ENCODE measurements at regions not wholly inside any gene's neighbourhood (a gene's known extent, or its start where the extent isn't known, plus 50 kb on each side); places are given as distances from the start of the nearest gene placed in this dataset.

- H3K4me1 ChIP-seq (ENCODE audit: insufficient read depth), result peaks cover 4% of the 10 kb centered on the region; the same call in 1 of the 2 replicates
- no peak overlapping the region for H3K4me3 ChIP-seq
- no peaks in the 10 kb centered on the region for H3K79me2 ChIP-seq (ENCODE audit: insufficient read depth)
- no peak for DNase-seq
- H3K27me3 ChIP-seq (replicated peaks; ENCODE audit: insufficient read depth), result no peaks in the 10 kb centered on the region
- H3K9me3 ChIP-seq (ENCODE audit: low read depth), result no peaks in the 10 kb centered on the region
- H3K4me2 ChIP-seq (ENCODE audit: unreplicated experiment), result no peak overlapping the region
- H3K36me3 ChIP-seq (ENCODE audit: low read depth), result no peaks in the 10 kb centered on the region
- no peaks in the 10 kb centered on the region for H3F3A ChIP-seq (ENCODE audit: insufficient read depth)
- no peaks in the 10 kb centered on the region for H4K20me1 ChIP-seq (ENCODE audit: insufficient read depth)
- H3K9me2 ChIP-seq (ENCODE audit: insufficient read depth), result no peaks in the 10 kb centered on the region
- in situ Hi-C loops (cut with MboI), result no loop called here
- no peak for TF ChIP-seq EZH2phosphoT487 (IDR thresholded peaks at IDR 0.05; ENCODE audit: insufficient read depth, low read depth)
- no peak for TF ChIP-seq EZH2 (IDR thresholded peaks at IDR 0.05; ENCODE audit: insufficient read depth, poor library complexity, severe bottlenecking)
- no peak overlapping the region for H3K9ac ChIP-seq
- 74 to 89% methylated on average over 4 of the region's 4 CpGs for WGBS, 2 experiments (ENCODE audit: low coverage in 1 of 2, low lambda C conversion rate in 2 of 2, missing lambda C conversion rate in 2 of 2)
- H2AFZ ChIP-seq, result no peak overlapping the region
- no peak overlapping the region for H3K27ac ChIP-seq
These were observed 68.0 kb downstream of the ZNF608 start for GRCh38 chr5:124678468-124678867.

DNA sequence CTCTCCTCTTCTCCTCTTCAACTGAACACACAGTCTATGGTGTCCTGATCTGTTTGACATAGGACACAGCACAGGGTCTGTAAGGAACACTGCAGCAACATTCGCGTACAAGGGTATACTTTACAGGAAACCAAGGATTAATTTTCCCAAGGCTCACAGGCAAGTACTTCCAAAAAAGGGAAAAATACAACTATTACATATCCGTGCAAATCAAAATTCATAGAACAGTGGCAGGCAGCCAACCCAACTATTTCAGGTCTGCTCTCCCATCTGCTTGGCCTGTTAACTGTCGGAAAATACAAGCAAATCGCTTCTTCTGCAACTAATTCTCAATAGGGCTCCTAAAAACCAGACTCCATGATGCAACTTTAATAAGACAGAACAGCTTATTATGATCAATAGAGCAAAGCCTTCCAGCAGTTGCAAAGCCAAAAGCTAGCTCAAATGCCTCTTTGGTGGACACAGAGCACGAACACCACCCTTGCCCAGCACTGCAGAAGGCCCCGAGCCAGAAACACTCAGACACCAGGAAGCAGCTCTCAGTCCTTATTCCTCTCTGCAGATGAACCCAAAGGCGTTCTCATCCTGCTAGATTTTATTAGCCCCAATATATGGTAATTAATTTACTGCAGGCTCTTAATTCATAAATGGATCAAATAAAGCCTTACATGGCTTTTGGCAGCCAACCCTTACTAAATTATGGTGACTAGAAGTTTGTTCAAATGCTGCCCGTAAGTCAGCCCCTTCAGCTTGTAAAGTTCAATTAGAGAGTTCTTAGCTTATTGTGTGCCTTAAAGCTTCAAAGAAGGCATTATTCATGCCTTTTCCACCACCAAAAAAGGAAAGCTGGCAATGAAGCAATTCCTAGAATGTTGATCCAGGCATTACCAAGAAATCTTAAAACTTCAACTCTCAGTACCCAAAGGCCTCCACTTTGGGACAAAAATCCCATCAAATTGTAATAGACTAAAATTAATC is 68.8 kb downstream of the ZNF608 start:
- no peak overlapping the region for H3K27ac ChIP-seq
- H2AFZ ChIP-seq, result no peak overlapping the region; the same call in 1 of the 2 replicates
- H3K4me2 ChIP-seq (ENCODE audit: unreplicated experiment), result no peak overlapping the region
- H3K79me2 ChIP-seq (ENCODE audit: insufficient read depth), result no peaks in the 10 kb centered on the region
- H3K4me1 ChIP-seq (ENCODE audit: insufficient read depth), result peaks cover 1% of the 10 kb centered on the region; the same call in 1 of the 2 replicates
- no peaks in the 10 kb centered on the region for H3F3A ChIP-seq (ENCODE audit: insufficient read depth)
- H4K20me1 ChIP-seq (ENCODE audit: insufficient read depth), result no peaks in the 10 kb centered on the region
- no peaks in the 10 kb centered on the region for H3K9me3 ChIP-seq (ENCODE audit: low read depth)
- no peaks in the 10 kb centered on the region for H3K27me3 ChIP-seq (replicated peaks; ENCODE audit: insufficient read depth)
- in situ Hi-C loops (cut with MboI), result no loop called here
- no peaks in the 10 kb centered on the region for H3K9me2 ChIP-seq (ENCODE audit: insufficient read depth)
- H3K4me3 ChIP-seq, result no peak overlapping the region
- no peak for DNase-seq
- no peaks in the 10 kb centered on the region for H3K36me3 ChIP-seq (ENCODE audit: low read depth)
- WGBS, 2 experiments (ENCODE audit: low coverage in 1 of 2, low lambda C conversion rate in 2 of 2, missing lambda C conversion rate in 2 of 2), result 58 to 62% methylated on average over 9 of the region's 9 CpGs
- no peak for TF ChIP-seq EZH2 (IDR thresholded peaks at IDR 0.05; ENCODE audit: insufficient read depth, poor library complexity, severe bottlenecking)
- no peak for TF ChIP-seq EZH2phosphoT487 (IDR thresholded peaks at IDR 0.05; ENCODE audit: insufficient read depth, low read depth)
- no peak overlapping the region for H3K9ac ChIP-seq

DNA sequence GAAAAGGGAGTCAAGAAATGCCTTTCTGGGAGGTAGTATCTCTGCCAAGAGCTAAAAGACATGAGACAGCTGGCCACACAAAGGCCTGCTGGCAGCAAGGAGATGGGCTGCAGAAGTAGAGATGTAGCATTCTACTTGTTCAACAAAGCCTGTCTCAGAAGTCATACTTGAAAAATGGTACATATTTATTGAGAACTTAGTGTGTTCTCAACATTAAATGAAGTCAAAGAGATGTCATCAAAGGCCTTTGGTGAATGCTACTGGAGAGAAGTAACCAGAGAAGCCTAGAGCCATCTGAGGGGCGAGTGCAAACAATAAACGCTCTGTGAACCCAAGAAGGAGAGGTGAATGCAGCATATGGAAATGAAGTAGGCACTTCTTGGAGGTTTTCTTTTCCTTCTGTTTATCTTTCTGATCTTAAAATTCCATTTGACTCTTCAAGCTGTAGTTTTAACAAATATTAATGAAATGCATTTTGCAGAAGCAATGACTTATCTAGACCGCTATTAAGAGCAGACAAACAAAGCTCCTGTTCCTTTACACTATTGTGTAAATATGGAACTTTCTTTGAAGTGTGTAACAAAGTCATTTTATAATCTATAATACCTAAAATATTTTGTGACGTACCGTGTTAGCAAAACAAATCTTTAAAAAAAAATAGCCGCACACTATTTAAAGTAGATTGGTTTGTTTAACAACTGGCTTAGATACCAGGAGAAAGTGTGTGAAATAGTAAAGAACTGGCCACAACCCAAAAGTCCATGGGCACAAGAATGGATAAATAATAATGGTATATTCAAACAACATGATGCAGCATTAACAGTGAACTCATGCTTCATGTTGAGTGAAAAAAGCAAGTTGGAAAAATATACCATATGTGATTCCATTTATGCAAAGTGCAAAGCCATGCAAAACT is 70.2 kb downstream of the ZNF608 start:
- H2AFZ ChIP-seq, result no peak overlapping the region
- no peak for TF ChIP-seq EZH2 (IDR thresholded peaks at IDR 0.05; ENCODE audit: insufficient read depth, poor library complexity, severe bottlenecking)
- H3K79me2 ChIP-seq (ENCODE audit: insufficient read depth), result no peaks in the 10 kb centered on the region
- no peaks in the 10 kb centered on the region for H3K36me3 ChIP-seq (ENCODE audit: low read depth)
- in situ Hi-C loops (cut with MboI), result no loop called here
- H3K9ac ChIP-seq, result no peak overlapping the region
- H3K4me3 ChIP-seq, result no peak overlapping the region
- H3F3A ChIP-seq (ENCODE audit: insufficient read depth), result no peaks in the 10 kb centered on the region
- no peaks in the 10 kb centered on the region for H3K9me2 ChIP-seq (ENCODE audit: insufficient read depth)
- whole genome bisulfite sequencing, 2 experiments (ENCODE audit: low coverage in 1 of 2, low lambda C conversion rate in 2 of 2, missing lambda C conversion rate in 2 of 2), result 89 to 90% methylated on average over 6 of the region's 6 CpGs
- H3K27me3 ChIP-seq (replicated peaks; ENCODE audit: insufficient read depth), result no peaks in the 10 kb centered on the region
- H3K9me3 ChIP-seq (ENCODE audit: low read depth), result no peaks in the 10 kb centered on the region
- no peaks in the 10 kb centered on the region for H3K4me1 ChIP-seq (ENCODE audit: insufficient read depth)
- no peak overlapping the region for H3K27ac ChIP-seq
- no peak overlapping the region for H3K4me2 ChIP-seq (ENCODE audit: unreplicated experiment)
- no peaks in the 10 kb centered on the region for H4K20me1 ChIP-seq (ENCODE audit: insufficient read depth)
- DNase-seq, result no peak

DNA sequence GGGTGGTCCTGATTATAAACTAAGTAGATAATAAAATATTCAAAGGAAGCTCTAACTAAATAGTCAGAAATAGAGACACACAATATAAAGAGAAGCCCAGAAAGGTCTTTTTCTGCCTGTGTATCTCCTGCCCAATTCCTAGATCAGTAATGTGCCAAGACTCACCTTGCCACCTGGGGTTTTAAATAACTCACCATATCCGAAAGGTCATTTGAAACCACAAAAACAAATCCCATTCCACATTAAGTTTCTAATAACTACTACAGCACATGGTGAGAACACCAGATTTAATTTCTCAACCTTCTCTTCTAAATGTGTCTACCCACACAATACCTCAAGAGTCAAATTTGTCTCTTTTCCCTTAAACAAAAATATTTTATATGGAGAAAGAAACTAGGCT is 75.2 kb downstream of the ZNF608 start:
- H3K4me3 ChIP-seq, result no peak overlapping the region
- H2AFZ ChIP-seq, result no peak overlapping the region
- TF ChIP-seq EZH2 (IDR thresholded peaks at IDR 0.05; ENCODE audit: insufficient read depth, poor library complexity, severe bottlenecking) (no peak), EZH2phosphoT487 (IDR thresholded peaks at IDR 0.05; ENCODE audit: insufficient read depth, low read depth) (no peak)
- H3K9ac ChIP-seq, result no peak overlapping the region
- H3K27ac ChIP-seq, result no peak overlapping the region
- no peaks in the 10 kb centered on the region for H3K79me2 ChIP-seq (ENCODE audit: insufficient read depth)
- H3F3A ChIP-seq (ENCODE audit: insufficient read depth), result peaks cover 15% of the 10 kb centered on the region
- no peak overlapping the region for H3K4me2 ChIP-seq (ENCODE audit: unreplicated experiment)
- no peaks in the 10 kb centered on the region for H4K20me1 ChIP-seq (ENCODE audit: insufficient read depth)
- H3K4me1 ChIP-seq (ENCODE audit: insufficient read depth), result peaks cover 17% of the 10 kb centered on the region
- H3K9me2 ChIP-seq (ENCODE audit: insufficient read depth), result no peaks in the 10 kb centered on the region
- no peak for DNase-seq
- no peaks in the 10 kb centered on the region for H3K9me3 ChIP-seq (ENCODE audit: low read depth)
- no peaks in the 10 kb centered on the region for H3K27me3 ChIP-seq (replicated peaks; ENCODE audit: insufficient read depth)
- 93 to 100% methylated on average over 1 of the region's 1 CpG for WGBS, 2 experiments (ENCODE audit: low coverage in 1 of 2, low lambda C conversion rate in 2 of 2, missing lambda C conversion rate in 2 of 2)
- in situ Hi-C loops (cut with MboI), result no loop called here
- H3K36me3 ChIP-seq (ENCODE audit: low read depth), result no peaks in the 10 kb centered on the region
